ENCODE measurements at regions not wholly inside any gene's neighbourhood (a gene's known extent, or its start where the extent isn't known, plus 50 kb on each side); places are given as distances from the start of the nearest gene placed in this dataset.

DNA sequence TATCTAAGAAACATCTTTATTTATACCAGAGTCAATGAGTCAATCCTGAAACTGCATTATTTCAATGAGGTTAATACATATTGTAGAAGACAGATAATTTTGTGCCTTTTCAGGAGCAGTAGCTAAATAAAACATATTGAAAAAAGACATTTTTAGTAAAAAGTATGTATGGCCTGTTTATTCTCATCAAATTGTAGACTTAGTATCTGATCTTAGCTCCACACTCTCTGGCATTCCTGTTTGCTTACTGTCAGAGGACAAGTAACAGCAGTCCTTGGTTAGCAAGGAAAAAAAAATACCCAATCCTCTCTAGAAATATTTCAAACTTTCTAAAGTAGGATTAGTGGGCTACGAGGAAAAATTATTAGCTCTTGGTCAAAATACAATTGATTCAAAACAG is 50.5 kb upstream of the GUCY1A1 start:
- no peak for DNase-seq

DNA sequence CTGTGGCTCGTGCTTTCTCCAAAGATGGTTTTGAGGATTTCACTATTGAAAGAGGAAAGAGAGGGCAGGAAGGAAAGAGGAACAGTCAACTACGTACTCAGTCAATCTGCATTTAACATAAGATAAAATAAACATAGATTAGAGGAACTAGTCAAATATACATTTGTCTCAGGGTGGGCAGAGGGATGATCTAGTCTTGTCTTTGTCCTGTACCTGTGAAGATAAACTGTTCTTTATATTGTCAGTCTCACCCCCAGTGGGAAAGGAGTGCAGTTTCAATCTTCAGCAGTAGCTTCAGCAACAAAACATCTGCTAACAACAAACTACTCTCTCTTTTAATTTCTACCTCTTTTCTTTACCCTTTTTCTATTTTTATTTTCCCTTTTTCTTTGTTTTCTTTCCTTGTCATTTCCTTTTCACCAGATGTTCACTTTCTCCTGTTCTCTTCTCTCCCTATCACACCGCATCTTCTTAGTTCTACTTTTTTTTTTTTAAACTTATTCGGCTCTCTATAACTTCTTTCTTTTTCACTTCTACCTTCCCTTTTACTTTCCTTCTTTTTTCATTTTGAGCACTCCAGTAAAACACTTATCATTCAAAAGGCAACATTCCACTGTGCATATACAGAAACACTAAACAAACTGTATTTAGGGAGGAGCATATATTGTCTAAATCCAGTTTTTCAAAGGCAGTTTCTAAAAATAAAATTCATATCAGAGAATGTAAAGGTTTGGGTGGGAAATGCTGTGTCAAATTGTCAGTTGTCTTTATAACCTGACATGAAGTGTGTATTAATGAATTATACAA is 51.4 kb upstream of the GUCY1A1 start:
- DNase-seq: no peak

DNA sequence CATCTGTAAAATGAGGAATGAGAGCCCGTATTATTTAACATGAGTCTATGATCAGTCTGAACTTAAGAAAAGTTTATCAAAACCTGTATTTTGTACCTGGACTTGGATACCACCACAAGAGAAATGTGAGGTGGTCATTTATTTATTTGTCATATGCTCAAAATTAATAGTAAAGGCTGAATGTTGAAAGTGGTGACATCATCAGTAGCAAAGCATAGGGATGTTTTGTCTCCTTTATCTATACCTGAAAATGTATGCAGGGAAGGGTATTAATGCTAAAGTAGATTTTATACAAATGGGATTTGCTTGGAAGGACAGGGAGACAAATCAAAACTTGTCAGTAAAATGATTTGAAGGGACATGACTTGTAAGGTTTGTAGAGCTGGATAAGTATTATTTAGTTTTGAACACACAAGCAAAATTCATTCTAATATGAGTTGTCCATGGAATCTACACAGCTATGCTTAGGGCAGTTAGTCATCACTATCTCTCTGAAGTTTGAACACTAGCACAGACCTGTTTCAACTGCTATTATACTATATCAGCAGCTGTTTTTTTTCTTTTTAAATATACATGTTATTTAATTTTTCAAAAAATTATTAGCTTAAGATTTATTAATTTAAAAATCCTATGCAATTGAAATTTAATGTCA is 52.4 kb upstream of the GUCY1A1 start:
- no peak for DNase-seq

DNA sequence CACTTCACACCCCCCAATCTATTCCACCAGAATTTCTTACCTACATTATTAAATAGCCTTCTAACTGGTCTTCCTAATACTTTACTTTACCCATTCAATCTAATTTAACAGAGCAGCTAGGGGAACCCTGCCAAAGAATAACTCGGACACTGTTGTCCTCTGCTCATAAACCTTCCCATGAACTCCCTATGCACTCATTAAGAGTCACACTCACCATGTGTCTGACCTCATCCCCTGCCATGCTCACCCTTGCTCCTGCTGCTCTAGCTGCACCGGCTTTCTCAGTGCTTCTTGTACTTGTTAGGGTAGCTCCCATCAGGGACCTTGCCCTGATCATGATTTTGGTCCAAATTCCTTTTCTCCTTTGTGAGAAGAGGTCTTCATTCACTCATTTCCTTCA is 54.6 kb upstream of the GUCY1A1 start:
- no peak for DNase-seq

DNA sequence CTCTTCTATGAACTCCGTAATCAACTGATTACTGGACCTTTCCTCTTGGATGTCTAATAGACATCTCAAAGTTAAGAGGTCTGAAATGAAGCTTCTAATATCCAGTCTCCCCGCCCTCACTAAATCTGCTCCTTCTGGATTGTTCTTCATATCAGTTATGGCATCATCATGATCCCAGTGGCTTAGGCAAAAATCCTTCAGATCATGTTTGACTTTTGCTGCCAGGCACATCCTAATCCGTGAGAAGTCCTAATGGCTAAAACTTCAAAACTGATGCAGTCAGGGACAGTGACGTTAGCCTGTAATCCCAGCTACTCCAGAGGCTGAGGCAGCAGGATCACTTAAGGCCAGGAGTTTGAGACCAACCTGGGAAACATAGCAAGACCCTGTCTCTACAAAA is 55.1 kb upstream of the GUCY1A1 start:
- no peak for DNase-seq

DNA sequence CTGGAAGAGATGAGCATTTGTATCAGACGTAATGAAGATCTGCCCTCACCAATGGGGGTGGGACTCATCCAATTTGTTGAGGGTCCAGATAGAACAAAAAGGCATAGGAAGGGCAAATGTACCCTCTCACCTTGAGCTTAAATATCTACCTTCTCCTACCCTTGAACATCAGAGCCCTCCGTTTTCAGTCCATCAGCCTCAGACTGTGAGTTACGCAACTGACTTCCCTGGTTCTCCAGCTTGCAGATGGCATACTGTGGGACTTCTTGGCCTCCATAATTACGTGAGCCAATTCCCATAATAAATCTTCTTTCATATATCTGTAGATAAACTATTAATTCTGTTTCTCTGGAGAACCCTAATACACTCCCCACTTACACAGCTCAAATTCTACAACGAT is 56.5 kb upstream of the GUCY1A1 start:
- DNase-seq: no peak

DNA sequence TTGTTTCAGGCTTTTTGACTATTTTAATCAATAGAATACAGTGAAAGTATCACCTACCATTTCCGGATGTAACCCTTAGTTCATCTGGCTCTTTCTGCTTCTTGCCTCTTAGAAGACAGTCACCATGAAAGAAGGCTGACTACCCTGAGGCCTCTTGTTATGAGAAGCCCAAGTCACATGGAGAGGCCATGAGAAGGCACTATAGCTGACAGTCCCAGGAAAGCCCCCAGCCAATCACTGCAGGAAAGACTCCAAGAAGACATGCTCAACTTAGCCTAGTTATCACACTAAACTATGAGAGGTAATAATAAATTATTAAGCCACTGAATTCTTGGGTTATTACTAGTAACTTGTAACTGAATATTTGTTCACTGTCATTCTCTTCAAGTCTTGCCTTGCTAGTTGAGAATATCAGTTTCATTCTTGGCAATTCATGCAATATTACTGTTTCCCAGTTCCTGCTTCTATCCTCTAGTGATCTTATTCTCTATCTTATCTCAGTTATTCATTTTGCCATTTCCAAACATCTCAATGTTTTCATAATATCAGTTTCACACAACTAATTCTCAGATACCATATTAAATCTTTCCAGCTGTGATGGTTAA is 57.1 kb upstream of the GUCY1A1 start:
- DNase-seq: no peak

DNA sequence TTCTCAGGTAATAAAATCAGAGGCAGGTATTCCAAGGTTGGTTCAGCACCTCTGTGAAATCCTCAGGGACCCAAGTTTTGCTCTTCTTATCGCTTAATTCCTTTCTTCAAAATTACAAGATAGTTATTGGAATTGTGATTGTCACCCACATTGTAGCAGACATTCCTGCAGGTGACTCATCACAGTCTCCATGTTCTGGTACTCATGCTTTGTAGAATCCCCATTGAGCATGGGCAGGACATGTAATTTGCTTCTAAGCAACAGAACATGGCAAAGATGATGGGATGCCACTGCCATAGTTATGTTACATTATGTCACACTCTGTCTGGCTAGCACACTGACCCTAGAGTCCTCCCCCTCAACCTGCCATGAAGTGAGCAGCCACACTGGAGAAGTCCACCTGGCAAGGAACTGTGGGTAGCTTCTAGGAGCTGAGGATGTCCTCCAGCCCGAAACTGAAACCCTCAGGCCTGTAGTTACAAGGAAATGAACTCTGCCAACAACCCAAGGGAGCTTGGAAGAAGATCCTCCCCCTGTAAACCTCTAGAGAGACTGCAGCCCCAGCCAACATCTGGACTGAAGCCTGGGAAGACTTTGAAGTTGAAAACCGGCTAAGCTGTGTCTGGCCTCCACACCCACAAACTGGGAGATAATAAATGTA is 58.3 kb upstream of the GUCY1A1 start:
- no peak for DNase-seq

DNA sequence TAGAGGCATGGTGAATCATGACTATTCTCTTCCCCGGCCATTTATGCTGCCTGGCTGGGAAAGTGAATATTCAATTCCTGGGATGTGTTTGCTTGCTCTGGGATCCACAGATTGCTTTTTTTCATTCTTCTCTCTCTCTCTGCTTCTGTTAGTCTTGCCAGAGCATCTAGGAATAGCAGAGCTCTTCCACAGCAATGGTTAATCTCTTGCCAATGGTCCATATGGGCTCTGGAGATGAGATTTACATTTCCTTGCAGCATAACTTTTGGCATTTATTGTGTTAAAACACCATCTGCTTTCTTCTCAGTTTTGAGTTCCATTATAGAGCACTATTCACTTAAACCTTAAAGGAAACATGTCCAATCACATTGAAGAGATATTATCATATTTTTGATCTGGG is 59.2 kb upstream of the GUCY1A1 start:
- no peak for DNase-seq

DNA sequence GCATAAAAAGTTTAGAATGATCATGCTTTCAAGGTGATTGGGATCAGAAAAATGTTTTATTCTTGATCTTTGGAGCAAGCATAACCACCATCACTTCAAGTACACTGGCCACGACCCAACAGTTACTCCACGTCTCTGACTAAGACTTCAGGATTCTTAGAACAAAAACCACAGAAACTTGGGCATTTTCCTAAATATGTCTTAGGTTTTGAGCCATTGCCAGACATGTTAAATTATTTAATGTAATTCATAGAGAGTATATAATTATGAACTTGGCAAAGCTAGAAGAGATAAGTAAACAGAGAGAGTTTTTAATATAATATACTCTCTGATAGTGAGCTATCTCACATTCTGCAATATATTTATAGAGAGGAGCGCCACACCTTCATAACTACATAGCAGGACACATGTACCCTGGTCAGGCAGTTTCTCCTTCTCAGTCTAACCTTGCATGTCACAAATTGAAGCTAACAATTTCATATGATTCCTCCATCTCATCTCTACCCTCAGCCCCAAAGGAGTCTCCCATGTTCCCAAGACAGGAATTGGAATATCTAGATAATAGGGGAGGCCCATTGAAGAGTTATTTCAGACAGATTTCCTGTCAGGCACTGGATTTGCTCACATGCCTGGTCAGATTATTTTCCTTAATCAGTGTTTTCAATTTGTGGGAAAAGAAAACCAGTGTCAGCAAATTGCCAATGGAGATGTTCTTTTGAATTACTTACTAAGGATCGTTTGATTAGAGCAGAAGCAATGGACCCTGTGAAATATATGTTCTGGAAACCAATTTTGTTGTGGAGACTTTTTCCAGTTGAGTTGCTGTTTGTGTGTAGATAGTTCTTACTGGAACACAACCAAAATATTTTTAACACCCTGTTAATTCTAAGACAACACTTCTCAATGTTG is 61.7 kb upstream of the GUCY1A1 start:
- no peak for DNase-seq

DNA sequence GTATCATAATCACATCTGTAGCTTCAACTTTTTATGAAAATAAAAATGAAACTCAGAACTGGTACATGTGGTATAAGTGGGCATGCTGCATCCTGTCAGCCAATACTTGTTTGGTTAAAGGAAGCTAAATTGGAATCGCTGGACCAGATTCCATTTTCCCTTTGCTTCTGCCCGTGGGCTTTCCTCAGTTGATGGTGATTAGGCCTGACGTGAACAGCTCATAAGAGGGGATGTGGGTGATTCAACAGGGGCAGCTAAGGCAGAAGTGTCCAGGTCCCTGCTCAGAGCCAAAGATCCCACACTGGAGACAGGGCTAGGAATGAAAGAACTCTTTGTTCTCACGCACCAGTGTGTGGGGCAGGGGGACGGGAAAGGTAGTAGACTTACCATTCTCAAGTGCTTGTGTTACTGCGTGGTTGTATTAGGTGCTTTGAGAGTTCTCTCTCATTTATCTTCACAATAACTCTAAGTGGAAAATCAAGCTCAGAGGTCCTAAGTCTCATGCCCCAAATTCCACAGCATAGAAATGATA is 63.2 kb upstream of the GUCY1A1 start:
- no peak for DNase-seq

DNA sequence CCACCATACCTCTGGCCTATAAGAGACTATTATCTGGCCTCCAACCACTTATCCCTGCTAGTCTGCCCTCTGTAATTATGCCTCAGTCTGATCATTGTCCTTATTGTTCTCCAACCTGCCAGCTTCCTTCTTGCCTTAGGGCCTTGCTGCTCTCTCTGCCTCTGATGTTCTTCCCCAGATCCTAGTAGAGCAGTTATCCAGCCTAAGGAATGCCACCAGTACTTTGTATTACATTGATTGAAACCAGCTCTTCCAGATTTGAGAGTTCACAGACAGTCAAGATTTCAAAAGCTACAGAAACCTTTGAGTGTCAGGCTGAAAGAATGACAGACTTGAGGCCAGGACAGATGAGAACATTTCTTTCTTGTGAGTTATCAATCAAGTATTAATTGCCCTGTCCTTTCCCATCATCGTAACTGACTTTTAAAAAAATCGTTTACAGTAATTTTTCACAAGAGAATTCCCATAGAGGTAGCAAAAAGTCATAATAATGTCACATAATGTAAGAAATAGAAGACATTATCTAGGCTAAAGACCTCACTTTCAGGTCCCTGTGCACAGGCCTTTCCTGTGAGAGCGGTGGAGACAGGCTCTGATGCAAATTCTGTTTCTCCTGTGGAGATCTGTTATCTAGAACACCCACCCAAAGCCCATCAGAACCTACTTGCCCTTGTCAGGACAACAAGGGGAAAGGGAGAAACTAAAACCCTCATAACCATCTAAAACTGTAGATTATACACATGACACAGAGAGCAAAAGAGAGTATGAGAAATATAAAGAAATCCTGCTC is 64.1 kb upstream of the GUCY1A1 start:
- no peak for DNase-seq

DNA sequence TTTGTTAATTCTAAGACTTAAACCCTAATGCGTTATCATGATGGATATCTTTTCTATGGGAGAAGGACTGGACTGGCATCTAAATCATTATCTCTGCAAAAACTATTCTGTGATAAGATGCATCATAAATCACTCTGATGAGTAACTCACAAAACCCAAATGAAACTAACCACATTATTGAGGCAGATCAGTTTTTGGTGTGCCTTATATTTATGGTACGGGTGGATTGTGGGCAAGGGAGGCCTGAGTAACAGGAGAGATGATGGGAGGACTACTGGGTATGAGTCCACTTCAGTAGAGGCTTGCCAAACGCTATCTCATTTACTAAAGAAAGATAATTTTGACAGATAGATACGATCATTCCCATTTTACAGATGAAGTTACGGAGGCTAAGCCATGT is 66.4 kb upstream of the GUCY1A1 start:
- no peak for DNase-seq

DNA sequence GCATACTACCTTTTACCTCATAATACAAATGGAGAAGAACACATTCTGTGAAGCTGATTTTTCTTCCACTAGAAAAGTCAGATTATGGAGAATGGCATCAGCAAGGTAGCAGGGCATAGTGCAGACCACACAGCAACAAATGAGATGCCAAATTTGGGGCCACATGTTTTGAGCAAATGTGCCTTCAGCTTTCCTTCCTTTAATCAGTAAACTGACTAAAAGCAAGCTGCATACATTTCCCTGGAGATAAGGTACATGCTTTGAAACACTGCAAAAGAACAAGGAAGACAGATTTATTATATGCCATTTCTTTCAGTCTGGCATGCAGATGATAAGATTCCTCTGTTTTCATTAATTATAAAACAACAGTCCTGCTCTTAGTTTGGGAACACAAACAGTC is 67.1 kb upstream of the GUCY1A1 start:
- no peak for DNase-seq

DNA sequence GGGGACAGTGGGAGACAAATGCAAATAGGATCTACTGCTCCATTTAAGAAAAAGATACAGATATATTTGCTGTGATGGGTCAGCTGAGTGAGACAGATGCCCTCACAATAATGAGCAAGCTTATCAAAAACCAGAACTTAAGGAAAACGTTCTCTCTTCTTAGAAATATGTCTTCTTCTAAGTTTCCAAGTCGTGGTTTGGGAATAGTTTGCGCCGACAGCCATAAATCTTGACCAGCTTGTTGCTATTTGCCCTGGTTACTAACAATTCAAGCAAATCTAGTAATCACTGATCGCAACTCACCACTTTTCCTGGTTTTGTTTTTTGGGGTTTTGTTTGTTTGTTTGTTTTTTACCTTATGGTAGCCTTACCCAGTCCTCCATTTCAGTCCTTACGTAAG is 67.6 kb upstream of the GUCY1A1 start:
- no peak for DNase-seq

DNA sequence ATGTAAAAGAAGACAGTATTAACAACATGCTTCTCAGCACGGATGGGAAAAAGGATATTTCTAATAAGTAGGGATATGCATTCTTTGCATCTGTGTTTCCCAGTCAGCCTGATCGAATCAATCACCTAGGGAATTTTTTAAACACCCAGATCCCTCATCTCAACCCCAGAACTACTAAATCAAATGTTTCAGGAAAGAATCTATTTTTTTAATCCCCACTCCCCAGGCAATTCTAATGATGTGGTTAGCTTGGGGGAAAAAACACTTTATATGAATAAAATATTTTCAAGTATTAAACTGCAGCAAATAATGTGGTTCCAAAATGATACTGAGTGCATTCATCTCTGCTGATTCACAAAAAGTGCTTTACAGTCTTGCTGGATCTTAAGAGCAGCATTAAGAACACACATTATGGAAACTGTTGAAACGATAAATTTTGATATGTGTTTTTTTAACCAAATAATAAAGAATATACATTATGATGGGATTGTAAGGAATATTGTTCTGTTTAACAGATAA is 68.7 kb upstream of the GUCY1A1 start:
- no peak for DNase-seq

DNA sequence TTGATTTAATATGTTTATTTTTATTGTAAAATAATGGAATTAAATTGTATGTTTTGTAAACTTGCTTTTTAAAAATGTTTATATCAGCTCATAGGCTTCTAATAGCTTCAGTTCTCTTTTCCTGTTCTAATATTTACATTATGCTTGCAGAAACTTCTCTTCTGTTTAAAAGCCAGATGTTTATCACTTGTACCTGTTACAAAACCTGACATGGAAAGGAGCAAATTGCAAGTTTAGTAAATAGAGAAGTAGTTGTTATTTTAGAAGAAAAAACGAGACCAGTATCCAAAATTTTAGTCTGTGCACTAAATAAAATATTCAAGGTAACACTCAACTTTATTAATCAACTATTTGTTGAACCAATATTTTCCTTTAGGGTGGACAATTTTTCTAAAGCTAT is 69.4 kb upstream of the GUCY1A1 start:
- DNase-seq: no peak

DNA sequence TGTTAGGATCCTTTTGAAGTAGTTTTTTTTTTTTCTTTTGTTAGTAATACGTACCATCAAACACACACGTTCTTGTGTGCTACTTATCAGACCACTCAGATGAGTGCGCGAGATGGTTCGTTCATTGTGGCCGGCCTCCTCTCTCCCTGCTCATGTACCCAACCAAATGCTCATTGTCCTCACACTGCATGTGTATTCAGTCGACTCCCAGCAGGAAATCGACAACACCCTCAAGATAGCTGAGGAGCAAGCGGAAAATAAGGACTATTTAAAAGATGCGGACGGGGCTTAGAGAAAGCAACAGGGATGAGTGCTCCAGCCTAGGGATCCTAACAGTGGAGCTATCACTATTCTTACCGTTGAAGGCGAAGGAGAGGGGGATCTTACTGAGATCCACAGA is 72.9 kb upstream of the GUCY1A1 start:
- no peak for DNase-seq

DNA sequence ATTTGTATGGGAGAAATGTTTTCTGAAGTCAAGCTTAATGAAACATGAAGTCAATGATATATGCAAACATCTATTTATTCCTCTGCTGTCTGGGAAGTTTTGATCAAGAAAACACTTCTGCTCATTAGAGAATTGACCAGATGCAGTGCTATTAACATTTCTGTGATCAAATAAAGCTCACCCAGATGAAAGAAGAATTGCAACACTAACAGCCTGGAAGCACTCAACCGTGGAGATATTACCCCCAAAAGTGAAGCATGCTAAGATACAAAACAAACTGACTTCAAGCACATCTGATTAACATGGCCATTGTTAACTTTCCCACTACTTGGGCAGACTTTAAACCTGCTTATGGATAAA is 73.7 kb upstream of the GUCY1A1 start:
- no peak for DNase-seq

DNA sequence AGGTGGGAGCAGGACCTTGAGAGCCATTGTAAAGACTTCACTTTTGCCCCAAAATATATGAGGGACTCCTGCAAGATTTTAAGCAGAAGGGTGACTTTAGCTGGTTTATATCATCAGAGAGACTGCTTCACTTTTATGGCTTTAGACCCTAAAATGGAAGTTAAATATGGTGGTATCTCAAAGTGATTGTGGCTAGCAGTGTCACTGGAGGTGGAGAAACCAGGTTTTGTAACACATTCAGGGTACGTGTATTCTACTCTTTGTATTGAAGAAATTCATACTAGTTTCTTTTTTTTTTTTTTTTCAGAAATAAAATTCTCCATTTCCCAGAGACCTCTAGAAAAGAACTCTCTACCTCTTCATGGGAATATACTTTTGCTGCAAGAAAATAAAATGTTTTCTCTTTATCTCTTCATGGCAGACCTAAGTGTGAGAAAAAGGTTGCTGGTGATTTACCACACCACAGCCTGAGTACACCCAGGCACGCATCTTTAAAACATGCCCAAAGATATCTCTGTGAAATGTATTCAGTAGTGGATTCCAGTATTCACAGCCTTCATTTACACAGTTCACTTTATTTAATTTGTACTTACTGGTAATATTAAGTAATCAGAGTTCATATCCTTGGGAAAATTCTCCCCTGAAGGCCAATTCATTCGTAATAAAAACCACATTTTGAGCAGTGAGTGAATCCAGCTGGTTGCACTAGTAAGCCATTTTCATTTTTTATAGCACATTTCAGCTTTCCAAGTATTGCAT is 74.3 kb upstream of the GUCY1A1 start:
- no peak for DNase-seq

DNA sequence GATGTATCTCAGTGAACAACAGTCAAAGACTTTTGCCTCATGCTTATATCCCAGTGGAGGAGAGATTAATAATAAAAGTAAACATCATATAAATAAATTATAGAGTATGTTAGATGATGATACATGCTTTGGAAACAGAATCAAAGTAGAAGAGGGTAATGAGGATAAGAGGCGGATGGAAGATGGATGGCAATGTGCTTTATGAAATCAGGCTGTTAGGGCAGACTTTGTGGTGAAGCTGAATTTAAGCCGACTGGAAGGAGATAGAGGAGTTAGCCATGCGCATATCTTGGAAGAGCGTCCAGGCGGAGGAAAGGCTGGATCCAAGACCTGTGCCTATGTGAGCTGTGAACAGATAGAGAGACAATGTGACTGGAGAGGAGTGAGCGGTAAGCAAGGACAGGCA is 74.9 kb upstream of the GUCY1A1 start:
- DNase-seq: no peak
